KOPT-K1 (cell line): ENCODE measurements at regions not wholly inside any gene's neighbourhood (a gene's known extent, or its start where the extent isn't known, plus 50 kb on each side); places are given as distances from the start of the nearest gene placed in this dataset.
"Not testable (repeated sequence)": the region's sequence is repeated elsewhere in the genome, so short reads cannot be mapped to it uniquely, and the experiment has no call there.

Source experiments
- H3K27ac ChIP-seq: fragments of 200-600 bp; sonication (generic); 2 replicates; pipeline ENCODE4 v1.5.1; 2016; ENCODE audit warnings: antibody characterized with exemption, mild to moderate bottlenecking, low read depth, low read length; ENCODE audit not compliant: poor library complexity, severe bottlenecking
- H3K36me3 ChIP-seq: fragments of 200-600 bp; sonication (generic); 2 replicates; pipeline ENCODE4 v1.5.1; 2017; ENCODE audit warnings: antibody characterized with exemption, mild to moderate bottlenecking, low read length, moderate library complexity; ENCODE audit not compliant: insufficient read depth
- H3K9me3 ChIP-seq: fragments of 200-600 bp; sonication (generic); 2 replicates; pipeline ENCODE4 v1.5.1; 2017; ENCODE audit warnings: antibody characterized with exemption, low read length, mild to moderate bottlenecking; ENCODE audit not compliant: insufficient read depth, poor library complexity, severe bottlenecking

- H3K36me3 ChIP-seq = no peaks in the 10 kb centered on the region
- H3K27ac ChIP-seq = no peak overlapping the region
- H3K9me3 ChIP-seq = peaks cover 13% of the 10 kb centered on the region
These were observed 970.6 kb downstream of the NCAM2 start for GRCh38 chr21:21968810-21969209.

GRCh38 chr21:21969211-21969610 lies 971.0 kb downstream of the NCAM2 start:
- H3K9me3 ChIP-seq = peaks cover 9% of the 10 kb centered on the region
- H3K36me3 ChIP-seq = no peaks in the 10 kb centered on the region
- H3K27ac ChIP-seq = no peak overlapping the region

GRCh38 chr21:21971384-21971783 lies 973.2 kb downstream of the NCAM2 start:
- H3K9me3 ChIP-seq = no peaks in the 10 kb centered on the region
- no peaks in the 10 kb centered on the region for H3K36me3 ChIP-seq
- no peak overlapping the region for H3K27ac ChIP-seq

GRCh38 chr21:21973806-21974205 lies 975.6 kb downstream of the NCAM2 start:
- no peaks in the 10 kb centered on the region for H3K9me3 ChIP-seq

GRCh38 chr21:21996891-21997290 lies 998.7 kb downstream of the NCAM2 start:
- no peaks in the 10 kb centered on the region for H3K36me3 ChIP-seq
- no peaks in the 10 kb centered on the region for H3K9me3 ChIP-seq
- no peak overlapping the region for H3K27ac ChIP-seq

More at GRCh38 chr21:21973806-21974205, 975.6 kb downstream of the NCAM2 start:
- Histone ChIP-seq H3K27ac (no peak overlapping the region), H3K36me3 (no peaks in the 10 kb centered on the region)

- no peak overlapping the region for H3K27ac ChIP-seq
These were observed 999.5 kb downstream of the NCAM2 start for GRCh38 chr21:21997390-21998333.

GRCh38 chr21:22019766-22020165 lies 1021.6 kb downstream of the NCAM2 start:
- H3K36me3 ChIP-seq = no peaks in the 10 kb centered on the region
- H3K9me3 ChIP-seq = no peaks in the 10 kb centered on the region
- no peak overlapping the region for H3K27ac ChIP-seq

More at GRCh38 chr21:21997390-21998333, 999.5 kb downstream of the NCAM2 start:
- no peaks in the 10 kb centered on the region for H3K9me3 ChIP-seq
- no peaks in the 10 kb centered on the region for H3K36me3 ChIP-seq

- Histone ChIP-seq H3K9me3 (no peaks in the 10 kb centered on the region), H3K27ac (no peak overlapping the region), H3K36me3 (no peaks in the 10 kb centered on the region)
These were observed 1022.0 kb downstream of the NCAM2 start for GRCh38 chr21:22020221-22020620.

GRCh38 chr21:22023896-22024295 lies 1025.7 kb downstream of the NCAM2 start:
- H3K9me3 ChIP-seq, H3K27ac ChIP-seq: not testable (repeated sequence)

GRCh38 chr21:22044431-22044830 lies 1046.2 kb downstream of the NCAM2 start:
- Histone ChIP-seq H3K27ac (no peak overlapping the region), H3K36me3 (no peaks in the 10 kb centered on the region), H3K9me3 (peaks cover 5% of the 10 kb centered on the region)

More at GRCh38 chr21:22023896-22024295, 1025.7 kb downstream of the NCAM2 start:
- not testable (repeated sequence) for H3K36me3 ChIP-seq

GRCh38 chr21:22046576-22046975 lies 1048.4 kb downstream of the NCAM2 start:
- no peaks in the 10 kb centered on the region for H3K36me3 ChIP-seq

GRCh38 chr21:22056904-22057303 lies 1058.7 kb downstream of the NCAM2 start:
- no peak overlapping the region for H3K27ac ChIP-seq
- H3K36me3 ChIP-seq = no peaks in the 10 kb centered on the region
- no peaks in the 10 kb centered on the region for H3K9me3 ChIP-seq

More at GRCh38 chr21:22046576-22046975, 1048.4 kb downstream of the NCAM2 start:
- Histone ChIP-seq H3K27ac (no peak overlapping the region), H3K9me3 (no peaks in the 10 kb centered on the region)

GRCh38 chr21:22062472-22063139 lies 1064.4 kb downstream of the NCAM2 start:
- Histone ChIP-seq H3K9me3 (no peaks in the 10 kb centered on the region), H3K36me3 (no peaks in the 10 kb centered on the region), H3K27ac (no peak overlapping the region)

GRCh38 chr21:22063140-22063539 lies 1064.9 kb downstream of the NCAM2 start:
- Histone ChIP-seq H3K36me3 (no peaks in the 10 kb centered on the region), H3K9me3 (no peaks in the 10 kb centered on the region), H3K27ac (no peak overlapping the region)

GRCh38 chr21:22076471-22076870 lies 1078.3 kb downstream of the NCAM2 start:
- Histone ChIP-seq H3K9me3 (peaks cover 7% of the 10 kb centered on the region), H3K27ac (no peak overlapping the region), H3K36me3 (no peaks in the 10 kb centered on the region)
